ENCODE measurements at regions not wholly inside any gene's neighbourhood (a gene's known extent, or its start where the extent isn't known, plus 50 kb on each side); places are given as distances from the start of the nearest gene placed in this dataset.

- no peak for DNase-seq (ENCODE audit: low read depth, low spot score)
These were observed 77.0 kb upstream of the FOXN3 start for GRCh38 chr14:89493877-89494634.

- no peak for DNase-seq (ENCODE audit: low read depth, low spot score)
These were observed 76.4 kb upstream of the FOXN3 start for GRCh38 chr14:89493406-89493805.

GRCh38 chr14:89491711-89492381 is 74.8 kb upstream of the FOXN3 start:
- no peak for DNase-seq (ENCODE audit: low read depth, low spot score)

- no peak for DNase-seq (ENCODE audit: low read depth, low spot score)
These were observed 73.4 kb upstream of the FOXN3 start for GRCh38 chr14:89490466-89490865.

- DNase-seq (ENCODE audit: low read depth, low spot score), result no peak
These were observed 72.9 kb upstream of the FOXN3 start for GRCh38 chr14:89489761-89490437.

GRCh38 chr14:89486961-89487360 is 69.9 kb upstream of the FOXN3 start:
- no peak for DNase-seq (ENCODE audit: low read depth, low spot score)

GRCh38 chr14:89486505-89486904 is 69.5 kb upstream of the FOXN3 start:
- no peak for DNase-seq (ENCODE audit: low read depth, low spot score)

GRCh38 chr14:89485264-89485663 is 68.2 kb upstream of the FOXN3 start:
- DNase-seq (ENCODE audit: low read depth, low spot score), result no peak

- DNase-seq (ENCODE audit: low read depth, low spot score), result no peak
These were observed 67.2 kb upstream of the FOXN3 start for GRCh38 chr14:89484051-89484844.

GRCh38 chr14:89481196-89481595 is 64.2 kb upstream of the FOXN3 start:
- no peak for DNase-seq (ENCODE audit: low read depth, low spot score)

GRCh38 chr14:89480278-89480677 is 63.2 kb upstream of the FOXN3 start:
- DNase-seq (ENCODE audit: low read depth, low spot score), result no peak

GRCh38 chr14:89479802-89480201 is 62.8 kb upstream of the FOXN3 start:
- no peak for DNase-seq (ENCODE audit: low read depth, low spot score)

GRCh38 chr14:89477391-89477790 is 60.4 kb upstream of the FOXN3 start:
- DNase-seq (ENCODE audit: low read depth, low spot score), result no peak

- DNase-seq (ENCODE audit: low read depth, low spot score), result no peak
These were observed 59.4 kb upstream of the FOXN3 start for GRCh38 chr14:89476354-89476896.

- DNase-seq (ENCODE audit: low read depth, low spot score), result no peak
These were observed 57.4 kb upstream of the FOXN3 start for GRCh38 chr14:89474464-89474863.

- DNase-seq (ENCODE audit: low read depth, low spot score), result no peak
These were observed 57.0 kb upstream of the FOXN3 start for GRCh38 chr14:89473989-89474388.

- DNase-seq (ENCODE audit: low read depth, low spot score), result no peak
These were observed 56.5 kb upstream of the FOXN3 start for GRCh38 chr14:89473569-89473968.

- no peak for DNase-seq (ENCODE audit: low read depth, low spot score)
These were observed 53.4 kb upstream of the FOXN3 start for GRCh38 chr14:89470401-89470800.

GRCh38 chr14:89469210-89470198 is 52.5 kb upstream of the FOXN3 start:
- DNase-seq (ENCODE audit: low read depth, low spot score), result no peak

GRCh38 chr14:89468566-89468965 is 51.5 kb upstream of the FOXN3 start:
- DNase-seq (ENCODE audit: low read depth, low spot score), result no peak
